ENCODE measurements at regions not wholly inside any gene's neighbourhood (a gene's known extent, or its start where the extent isn't known, plus 50 kb on each side); places are given as distances from the start of the nearest gene placed in this dataset.

DNA sequence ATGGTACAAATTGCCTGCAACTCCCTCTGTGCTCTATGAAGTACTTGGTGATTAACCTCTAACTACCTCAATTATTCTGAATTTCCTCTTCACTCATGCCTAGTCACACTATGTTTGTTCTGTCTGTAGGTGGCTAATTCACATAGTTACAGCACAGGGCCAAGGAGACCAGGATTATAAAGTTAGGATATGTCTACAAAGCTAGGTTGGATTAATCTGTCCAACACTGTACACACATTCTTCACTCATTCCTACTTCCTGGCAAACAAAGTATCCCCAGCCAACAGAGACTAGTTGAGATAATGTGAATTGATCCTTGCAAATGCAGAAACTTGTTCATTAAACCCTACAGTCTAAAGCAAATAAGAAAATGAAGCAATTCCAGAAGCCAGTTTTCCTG is 269.8 kb downstream of the HACE1 start:
- intact Hi-C loops (cut with micrococcal nuclease): no loop called here
- ATAC-seq (no peak), DNase-seq (no peak)

DNA sequence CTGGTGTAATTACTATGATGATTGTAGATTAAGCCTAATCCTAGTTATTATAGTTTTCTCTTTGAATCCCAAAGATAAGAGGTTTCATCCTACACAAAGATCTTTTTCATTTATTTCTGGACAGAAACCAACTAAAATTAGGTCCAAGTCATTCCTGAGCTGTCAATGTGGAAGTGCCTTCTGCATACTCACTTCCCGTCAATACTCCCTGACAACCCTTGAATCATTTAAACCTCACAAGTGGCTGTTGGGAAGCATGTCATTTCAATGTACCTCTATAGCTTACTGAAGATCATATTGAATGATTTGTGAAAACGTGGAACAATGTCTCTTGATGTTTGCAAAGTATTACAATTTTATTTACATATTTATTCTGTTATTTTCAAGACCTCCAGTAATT is 274.1 kb downstream of the HACE1 start:
- intact Hi-C loops (cut with micrococcal nuclease): no loop called here
- DNase-seq (no peak), ATAC-seq (no peak)

DNA sequence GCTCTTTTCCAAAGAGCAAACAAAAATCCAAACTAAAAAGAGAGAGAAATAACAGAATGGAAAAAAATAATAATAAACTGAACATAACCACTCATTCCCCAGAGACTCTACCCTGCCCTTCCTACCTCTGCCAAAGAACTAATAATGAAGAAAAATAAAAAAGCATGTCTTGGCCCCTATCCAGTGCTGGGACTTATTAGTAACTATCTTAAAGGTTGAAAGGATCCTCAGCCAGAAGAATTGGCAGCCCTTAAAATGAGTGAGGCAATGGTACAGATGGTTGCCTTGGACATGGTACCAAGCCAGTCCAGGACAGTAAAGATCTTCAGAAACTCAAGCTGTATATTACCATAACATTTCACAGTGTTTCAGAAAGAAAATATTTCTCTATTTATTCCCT is 279.3 kb downstream of the HACE1 start:
- ATAC-seq: no peak
- intact Hi-C loops (cut with micrococcal nuclease): no loop called here
- DNase-seq: no peak

DNA sequence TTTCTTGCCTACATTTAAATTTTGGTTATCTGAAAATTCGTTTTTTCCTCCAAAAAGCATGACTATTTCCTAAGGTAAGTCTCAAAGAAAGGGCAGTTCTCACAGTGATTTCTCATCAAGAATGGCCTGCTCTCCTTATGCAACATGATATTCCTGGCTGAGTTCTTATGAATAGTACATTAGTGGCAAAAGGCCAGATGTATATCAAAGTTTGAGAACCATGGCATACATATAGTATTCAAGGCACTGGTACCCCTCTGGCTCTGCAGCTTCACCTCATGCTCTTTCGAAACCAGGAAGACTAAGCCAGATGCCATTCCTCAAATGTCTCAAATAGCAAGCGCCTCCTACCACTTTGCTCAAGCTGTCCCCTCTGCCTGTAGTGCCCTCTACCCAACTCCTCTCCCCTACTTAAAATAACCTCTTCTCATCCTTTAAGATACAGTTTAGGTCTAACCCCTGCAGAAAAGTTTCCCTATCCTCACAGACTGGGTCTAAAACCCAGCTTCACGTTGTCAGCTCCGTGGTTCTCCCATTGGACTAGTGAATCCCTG is 280.3 kb downstream of the HACE1 start:
- intact Hi-C loops (cut with micrococcal nuclease): no loop called here
- DNase-seq: no peak

DNA sequence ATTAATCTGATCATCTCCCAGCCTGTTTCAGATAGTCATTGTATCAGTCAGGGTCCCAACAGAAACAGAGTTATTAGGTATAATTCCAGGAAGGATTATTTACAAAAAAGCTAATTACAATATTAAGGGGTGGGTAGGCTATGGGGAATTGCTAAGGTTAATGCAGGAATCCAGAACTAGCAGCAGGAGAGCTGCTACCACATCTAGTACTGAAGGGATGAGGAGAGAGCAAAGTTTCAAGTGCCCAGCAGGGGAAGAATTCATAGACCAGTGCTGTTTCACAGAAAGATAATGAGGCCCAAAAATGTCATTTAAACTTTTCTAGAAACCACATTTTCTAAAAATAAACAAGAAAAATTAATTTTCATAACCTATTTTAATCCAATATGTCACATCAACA is 284.2 kb downstream of the HACE1 start:
- ATAC-seq: no peak
- intact Hi-C loops (cut with micrococcal nuclease): no loop called here
- DNase-seq: no peak

More for the DNA sequence above, 280.3 kb downstream of the HACE1 start:
- no peak for ATAC-seq

DNA sequence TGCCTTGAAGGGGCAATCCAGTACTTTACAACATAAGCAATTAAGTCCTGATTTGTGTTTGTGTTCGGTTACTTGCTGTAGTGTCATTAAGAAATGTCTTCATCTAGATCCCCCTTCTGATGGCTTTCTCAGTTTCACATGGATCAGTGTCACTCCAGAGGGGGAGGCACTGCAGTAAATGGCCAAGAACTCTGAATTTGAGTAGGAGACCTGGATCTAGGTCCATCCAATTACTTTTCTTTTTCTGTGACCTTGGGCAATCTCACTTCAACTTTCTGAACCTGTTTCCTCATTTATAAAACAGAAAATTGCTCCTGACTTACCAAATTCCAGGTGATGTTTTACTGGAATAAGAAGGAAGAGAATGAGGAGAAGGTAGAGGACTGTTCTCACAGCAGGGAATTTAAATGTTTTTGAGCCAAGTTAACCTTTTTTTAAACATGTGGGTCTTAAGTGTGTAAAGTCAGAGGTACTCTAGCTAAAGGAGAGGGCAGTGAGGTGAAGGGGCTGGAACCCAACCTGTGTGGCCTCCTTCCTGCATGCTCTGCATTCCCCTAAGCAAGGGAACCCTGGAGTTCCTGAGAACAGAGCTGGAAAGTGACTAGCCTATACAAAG is 285.5 kb downstream of the HACE1 start:
- ATAC-seq: no peak
- intact Hi-C loops (cut with micrococcal nuclease): no loop called here

DNA sequence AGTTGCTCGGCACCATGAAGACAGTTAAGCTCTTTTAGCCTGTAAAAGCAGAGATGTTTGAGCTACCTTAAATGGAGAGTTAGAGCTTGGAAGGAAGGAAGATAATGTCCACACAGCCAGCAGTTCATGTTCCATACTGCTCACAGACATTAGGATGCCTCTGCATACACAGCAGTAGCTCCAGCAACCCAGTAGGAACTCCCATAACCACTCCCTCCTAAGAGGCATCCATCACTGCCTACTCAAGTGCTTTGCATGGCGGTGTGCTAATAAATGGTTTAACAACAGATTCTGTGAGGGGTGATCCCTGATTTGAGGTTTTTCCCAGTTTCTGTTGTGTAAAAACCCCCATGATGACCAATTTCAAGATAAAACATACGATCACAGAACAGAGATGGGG is 286.4 kb downstream of the HACE1 start:
- ATAC-seq: no peak
- DNase-seq: no peak
- intact Hi-C loops (cut with micrococcal nuclease): no loop called here

More for the DNA sequence above, 285.5 kb downstream of the HACE1 start:
- no peak for DNase-seq

DNA sequence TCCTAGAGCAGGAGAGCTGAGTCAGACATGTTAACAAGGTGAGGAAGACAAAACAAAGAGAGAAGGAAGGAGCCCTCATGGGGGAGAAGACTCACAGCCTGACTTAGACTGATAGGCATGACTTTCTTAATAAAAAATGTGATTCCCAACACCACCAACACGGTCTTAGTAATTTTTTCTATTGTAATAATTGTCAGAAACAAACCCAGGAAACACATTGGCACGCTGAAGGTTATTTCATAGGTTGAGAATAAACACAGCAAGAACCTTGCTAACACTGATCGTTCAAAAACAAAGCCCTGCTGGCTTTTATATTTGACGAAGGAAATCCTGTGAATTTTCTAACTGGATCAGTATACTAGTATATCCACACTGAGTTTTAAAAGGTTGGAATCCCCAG is 286.8 kb downstream of the HACE1 start:
- DNase-seq (no peak), ATAC-seq (no peak)
- intact Hi-C loops (cut with micrococcal nuclease): no loop called here

DNA sequence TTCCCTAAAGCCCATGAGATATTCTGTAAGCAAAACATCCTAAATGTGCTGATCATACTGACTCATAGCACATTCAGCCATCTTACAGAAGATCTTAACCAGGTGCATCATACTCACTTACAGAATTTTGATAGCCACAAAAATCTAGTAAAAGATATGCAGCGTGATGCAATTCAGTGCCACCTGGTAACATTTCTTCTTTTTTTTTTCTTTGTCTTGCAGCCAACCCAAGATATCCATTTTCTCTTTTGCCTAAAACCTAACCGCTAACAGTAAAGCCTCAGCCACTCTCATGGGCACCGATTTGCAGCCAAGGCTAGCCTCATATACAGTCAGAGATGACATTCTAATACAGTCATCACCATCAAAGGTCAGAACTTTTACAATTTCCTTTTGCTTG is 293.3 kb downstream of the HACE1 start:
- intact Hi-C loops (cut with micrococcal nuclease): no loop called here
- no peak for DNase-seq
- ATAC-seq: no peak

DNA sequence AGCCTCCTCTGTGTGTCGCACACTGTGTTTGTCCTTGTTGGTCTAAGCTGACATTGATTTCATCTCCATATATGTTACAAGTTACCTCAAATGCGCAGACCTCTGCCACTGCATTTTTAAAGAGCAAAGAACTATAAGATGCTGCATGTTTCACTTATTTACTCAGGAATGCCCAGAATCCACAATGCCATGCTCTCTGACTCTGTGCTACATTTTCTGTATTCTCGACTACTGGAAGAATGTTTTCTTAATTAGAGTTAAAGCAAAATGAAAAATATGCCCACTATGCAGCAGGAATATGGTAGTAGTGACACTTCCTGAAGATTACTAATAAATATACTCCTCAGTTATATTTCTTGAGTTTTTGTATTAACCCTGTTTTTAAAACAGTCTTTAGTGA is 296.4 kb downstream of the HACE1 start:
- ATAC-seq (no peak), DNase-seq (no peak)
- intact Hi-C loops (cut with micrococcal nuclease): no loop called here

DNA sequence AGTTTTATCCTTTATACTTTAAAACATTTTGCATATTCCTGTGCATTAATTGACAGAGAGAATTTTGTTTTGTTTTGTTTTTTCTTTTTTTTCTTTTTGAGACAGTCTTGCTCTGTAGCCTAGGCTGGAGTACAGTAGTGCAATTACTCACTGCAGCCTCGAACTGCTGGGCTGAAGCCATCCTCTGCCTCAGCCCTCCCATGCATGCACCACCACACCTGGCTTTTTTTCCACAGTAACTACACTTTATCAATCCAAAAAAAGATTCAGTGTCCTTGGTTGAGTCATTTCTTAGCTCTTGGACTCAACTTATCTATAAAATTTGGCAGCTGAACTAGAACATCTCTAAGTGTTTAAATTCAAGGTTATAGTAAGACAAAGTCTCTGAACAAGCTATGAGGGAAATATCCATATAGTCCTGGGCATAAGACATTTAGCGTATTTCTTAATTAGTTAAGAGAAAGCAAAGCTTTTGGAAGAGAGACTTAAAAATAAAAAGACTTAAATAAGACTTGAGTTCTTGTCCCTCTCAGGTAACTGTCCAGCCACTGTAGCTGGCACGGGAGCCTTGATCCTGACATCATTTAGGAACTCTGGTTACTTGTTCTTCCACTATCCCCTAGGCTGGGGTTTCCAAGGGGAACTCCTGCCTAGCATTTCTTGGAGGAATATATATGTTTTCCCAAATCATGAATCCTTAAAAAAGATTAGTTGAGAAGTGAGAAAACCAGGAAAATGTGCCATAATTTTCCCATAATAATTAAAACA is 300.1 kb downstream of the HACE1 start:
- intact Hi-C loops (cut with micrococcal nuclease): no loop called here
- ATAC-seq: no peak
- DNase-seq: no peak

DNA sequence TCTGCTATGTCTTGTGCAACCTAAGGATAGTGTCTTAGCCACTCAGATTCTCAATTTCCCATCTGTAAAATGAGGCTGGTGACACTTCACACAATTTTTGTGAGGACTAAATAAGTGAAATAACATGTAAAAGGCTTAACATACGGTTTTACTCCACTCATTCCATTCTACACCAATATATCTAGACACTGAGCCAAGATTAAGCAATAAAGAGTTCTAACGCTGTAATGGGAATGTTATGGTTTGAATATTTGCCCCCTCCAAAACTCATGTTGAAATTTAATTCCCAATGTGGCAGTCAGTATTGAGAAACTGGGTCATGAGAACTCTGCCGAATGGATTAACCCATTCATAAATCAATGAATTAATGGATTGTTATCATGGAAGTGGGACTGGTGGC is 301.0 kb downstream of the HACE1 start:
- DNase-seq (no peak), ATAC-seq (no peak)
- intact Hi-C loops (cut with micrococcal nuclease): no loop called here

DNA sequence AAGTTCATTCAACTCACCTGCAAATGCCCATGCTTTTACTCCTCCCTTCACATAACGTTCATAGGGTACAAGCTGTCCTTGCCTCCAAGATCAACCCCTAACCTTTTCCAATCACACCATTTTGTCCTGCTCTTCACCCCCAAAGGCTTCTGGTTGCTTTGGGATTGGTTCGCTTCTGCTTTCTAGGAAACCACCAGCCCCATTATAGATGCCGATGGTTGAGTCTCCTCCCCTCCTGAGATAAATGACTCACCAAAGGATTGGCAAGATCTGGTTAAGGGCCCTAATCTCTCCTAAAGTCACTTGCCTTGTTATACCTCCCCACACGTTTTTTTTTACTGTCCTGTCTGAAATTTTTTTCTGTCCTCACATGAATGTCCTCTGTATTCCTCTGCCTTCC is 311.4 kb downstream of the HACE1 start:
- no peak for DNase-seq
- ATAC-seq: no peak
- intact Hi-C loops (cut with micrococcal nuclease): no loop called here

DNA sequence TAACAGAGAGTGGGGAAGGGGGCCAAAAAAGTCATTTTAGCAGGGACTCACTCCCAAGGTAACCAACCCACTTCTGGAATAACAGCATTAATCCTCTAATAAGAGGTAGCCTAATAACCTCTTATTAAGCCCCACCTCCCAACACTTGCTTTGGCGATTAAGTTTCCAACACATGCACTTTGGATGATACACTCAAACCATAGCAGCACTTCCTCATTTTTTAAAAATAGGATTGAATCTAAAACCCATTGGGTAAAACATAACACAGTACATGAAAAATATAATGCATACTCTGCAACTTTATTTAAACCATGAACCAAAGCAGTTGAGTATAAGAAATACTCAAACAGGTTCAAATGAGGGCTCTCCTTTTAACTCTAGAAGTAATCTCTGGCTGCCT is 318.3 kb downstream of the HACE1 start:
- intact Hi-C loops (cut with micrococcal nuclease): no loop called here
- DNase-seq (no peak), ATAC-seq (no peak)

DNA sequence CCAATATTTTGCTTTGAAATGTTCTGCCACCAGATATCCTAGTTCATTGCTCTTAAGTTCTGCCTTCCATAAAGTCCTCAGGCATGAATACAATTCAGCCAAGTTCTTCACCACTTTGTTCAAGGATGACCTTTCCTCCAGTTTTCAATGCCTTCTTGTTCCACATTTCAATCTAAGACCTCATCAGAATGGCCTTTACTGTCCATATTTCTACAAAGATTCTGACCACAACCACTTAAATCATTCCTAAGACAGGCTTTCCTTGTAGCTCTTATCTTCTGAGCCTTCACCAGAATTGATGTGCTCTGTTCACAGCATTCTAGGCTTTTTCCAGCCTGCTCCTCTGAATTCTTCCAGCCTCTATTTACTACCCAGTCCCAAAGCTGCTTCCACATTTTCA is 319.0 kb downstream of the HACE1 start:
- intact Hi-C loops (cut with micrococcal nuclease): no loop called here
- DNase-seq: no peak
- ATAC-seq: no peak

DNA sequence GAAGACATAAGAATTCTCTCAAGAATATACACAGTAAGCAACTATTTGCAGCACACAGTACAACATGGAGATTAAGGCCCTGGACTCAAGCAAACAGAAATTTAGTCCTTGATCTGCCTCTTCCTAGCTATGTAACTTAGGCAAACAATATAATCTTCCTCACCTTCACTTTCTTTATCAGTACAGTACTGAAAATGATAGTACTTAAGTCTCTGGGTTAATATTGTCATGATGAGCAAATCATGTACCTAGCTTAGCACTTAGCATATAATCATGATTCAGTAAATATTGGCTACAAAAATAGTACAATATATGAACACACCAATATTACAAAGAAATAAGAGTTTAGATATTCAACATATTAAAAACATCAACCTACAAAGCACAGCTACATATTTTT is 320.5 kb downstream of the HACE1 start:
- DNase-seq: no peak
- intact Hi-C loops (cut with micrococcal nuclease): no loop called here
- no peak for ATAC-seq

DNA sequence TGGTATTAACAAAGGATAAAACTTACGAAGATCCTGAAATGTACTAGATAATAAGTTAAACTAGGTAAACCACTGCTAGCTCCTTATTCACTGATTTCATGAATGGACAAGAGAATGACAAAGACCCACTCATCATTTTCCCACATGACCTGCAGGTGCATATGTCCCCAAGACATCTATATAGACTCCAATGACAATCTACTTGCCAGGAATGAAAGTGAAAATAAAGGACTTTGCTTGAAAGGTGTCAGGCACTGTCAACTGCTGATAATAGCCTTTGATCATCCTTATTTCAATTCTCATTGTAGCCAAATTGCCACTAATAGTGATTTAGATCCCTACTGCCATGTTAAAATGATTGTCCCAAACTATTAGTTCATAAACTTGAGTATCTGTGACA is 321.8 kb downstream of the HACE1 start:
- no peak for DNase-seq
- no peak for ATAC-seq
- intact Hi-C loops (cut with micrococcal nuclease): no loop called here

DNA sequence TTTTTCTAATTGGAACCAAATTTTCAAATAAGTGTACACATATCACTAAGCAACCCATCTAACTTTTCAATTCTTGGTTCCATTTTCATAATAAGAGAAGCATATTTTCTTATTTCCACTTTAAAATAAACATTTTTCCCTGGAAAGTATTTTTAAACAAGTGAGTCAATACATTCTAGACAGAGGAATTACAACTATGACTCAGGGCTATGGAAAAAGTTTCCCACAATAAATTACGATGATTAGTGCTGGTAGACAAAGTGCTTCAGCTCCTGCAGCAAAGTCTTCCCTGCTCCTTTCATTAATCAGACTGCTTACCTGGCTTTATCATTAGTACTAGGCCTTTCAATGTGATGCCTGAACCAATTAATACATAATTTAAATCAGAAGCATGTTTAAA is 322.5 kb downstream of the HACE1 start:
- DNase-seq (no peak), ATAC-seq (no peak)
- intact Hi-C loops (cut with micrococcal nuclease): no loop called here

DNA sequence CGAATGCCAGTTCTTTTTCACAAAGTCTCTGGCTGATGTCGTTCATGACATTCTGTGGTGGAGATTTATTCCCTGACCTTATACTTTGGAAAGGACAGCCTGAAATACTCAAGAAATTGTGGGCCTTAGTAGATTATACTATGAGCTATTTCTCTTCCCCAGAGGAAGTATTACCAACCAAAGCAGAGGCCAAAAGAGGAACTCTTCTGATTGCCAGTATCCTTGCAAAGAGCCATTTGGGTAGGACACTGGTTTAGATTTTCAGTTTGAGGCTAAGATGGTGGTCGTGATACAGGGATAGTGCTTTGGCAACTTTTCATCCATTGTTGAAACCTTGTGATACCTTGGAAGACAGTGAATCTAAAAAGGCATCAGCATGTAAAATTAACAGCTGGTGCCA is 327.3 kb downstream of the HACE1 start:
- no peak for DNase-seq
- no peak for ATAC-seq
- intact Hi-C loops (cut with micrococcal nuclease): no loop called here

DNA sequence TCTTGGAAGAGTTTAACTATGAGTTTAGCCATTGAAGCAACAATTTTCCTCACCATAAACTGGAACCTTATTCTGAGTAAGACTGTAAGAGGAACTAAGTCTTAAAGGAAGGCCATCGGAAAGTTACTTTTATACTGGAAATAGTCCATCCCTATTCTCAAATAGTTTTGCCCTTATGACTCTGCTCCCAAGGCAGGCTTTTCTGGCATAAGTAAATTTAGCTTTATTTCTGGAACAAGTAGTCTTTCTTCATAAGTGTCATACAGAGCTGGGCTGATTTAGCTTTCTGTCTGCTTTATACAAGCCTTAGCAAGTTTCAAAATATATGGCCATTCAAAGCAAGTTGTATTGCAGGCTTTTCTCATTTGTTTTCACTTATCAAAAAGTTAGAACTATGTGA is 328.1 kb downstream of the HACE1 start:
- DNase-seq: no peak

DNA sequence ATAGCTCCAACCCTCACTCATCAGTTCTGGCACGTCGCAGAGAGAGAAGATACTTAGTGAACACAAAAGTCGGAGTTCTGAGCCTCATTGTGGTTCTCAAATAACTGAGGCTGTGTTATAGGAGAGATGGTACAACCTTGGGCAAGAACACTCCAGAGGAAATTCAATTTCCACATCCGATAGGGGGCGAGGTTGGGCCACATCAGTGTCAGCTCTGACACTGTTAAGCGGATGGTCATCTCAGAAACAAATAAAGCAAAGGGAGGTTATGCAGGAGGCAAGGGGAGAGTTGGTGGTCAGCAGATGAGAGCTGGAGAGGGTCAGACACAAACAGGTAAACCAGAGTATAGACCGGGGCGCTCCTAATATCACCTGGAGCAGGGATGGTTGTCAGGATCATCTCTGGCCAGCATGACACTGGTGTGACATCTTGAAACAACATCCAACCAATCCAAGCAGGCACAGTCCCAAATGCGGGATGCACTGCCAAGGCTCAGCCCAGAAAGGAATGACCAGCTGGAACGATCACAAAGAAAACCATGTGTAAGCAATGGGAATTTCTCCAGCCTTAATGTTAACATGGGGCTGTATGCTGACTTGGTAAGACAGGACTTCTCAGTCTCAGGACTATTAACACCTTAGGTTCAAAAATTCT is 331.8 kb downstream of the HACE1 start:
- DNase-seq (no peak), ATAC-seq (peak; percentile 34)
- intact Hi-C loops (cut with micrococcal nuclease): no loop called here

More for the DNA sequence above, 328.1 kb downstream of the HACE1 start:
- ATAC-seq: no peak
- intact Hi-C loops (cut with micrococcal nuclease): no loop called here
